Osteocyte (in vitro differentiated cells): ENCODE measurements at regions not wholly inside any gene's neighbourhood (a gene's known extent, or its start where the extent isn't known, plus 50 kb on each side); places are given as distances from the start of the nearest gene placed in this dataset.

Source experiments
- DNase-seq: peaks from one replicate; pipeline ENCODE4 v3.0.0; 2021; ENCODE audit warnings: mixed read lengths; ENCODE audit not compliant: unreplicated experiment; ENCODE audit errors: extremely low spot score
- H3K27ac Mint-ChIP-seq: one replicate; pipeline ENCODE4 v1.8.0; 2021; ENCODE audit warnings: mild to moderate bottlenecking, mixed read lengths; ENCODE audit not compliant: unreplicated experiment
- H3K27me3 Mint-ChIP-seq: one replicate; pipeline ENCODE4 v1.8.0; 2021; ENCODE audit warnings: mixed read lengths; ENCODE audit not compliant: unreplicated experiment
- H3K36me3 Mint-ChIP-seq: one replicate; pipeline ENCODE4 v1.8.0; 2021; ENCODE audit warnings: mixed read lengths; ENCODE audit not compliant: unreplicated experiment
- H3K4me1 Mint-ChIP-seq: one replicate; pipeline ENCODE4 v1.8.0; 2021; ENCODE audit warnings: mixed read lengths; ENCODE audit not compliant: unreplicated experiment
- H3K4me3 Mint-ChIP-seq: one replicate; pipeline ENCODE4 v1.8.0; 2021; ENCODE audit warnings: mild to moderate bottlenecking, moderate library complexity, mixed read lengths; ENCODE audit not compliant: unreplicated experiment
- H3K9me3 Mint-ChIP-seq: one replicate; pipeline ENCODE4 v1.8.0; 2021; ENCODE audit warnings: mixed read lengths; ENCODE audit not compliant: unreplicated experiment
- CTCF ChIP-seq: fragments of 200-600 bp; sonication (generic); IDR thresholded peaks from 2 replicates; pipeline ENCODE4 v1.5.0; 2021; ENCODE audit warnings: antibody characterized with exemption, mild to moderate bottlenecking, moderate library complexity

DNA sequence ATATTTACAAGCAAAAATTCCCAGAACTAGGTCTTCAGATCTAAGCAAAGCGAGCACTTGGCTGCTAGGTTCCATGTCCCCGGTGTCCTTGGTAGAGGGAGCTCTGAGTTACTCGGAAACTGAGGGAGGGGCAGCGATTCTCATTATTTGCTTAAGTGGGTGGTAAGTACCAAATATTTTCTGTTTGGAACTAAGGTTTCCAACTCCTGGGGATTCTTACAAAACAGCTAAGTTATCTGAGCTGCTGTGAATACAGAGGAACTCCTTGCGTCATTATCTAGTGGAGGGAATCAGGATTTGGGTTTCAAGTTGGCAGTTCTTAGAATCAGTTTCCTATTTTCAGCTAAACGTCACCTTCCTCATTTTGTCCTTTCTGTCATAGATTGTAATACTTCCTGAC is 76.8 kb upstream of the IKZF1 start:
- H3K36me3 Mint-ChIP-seq, result no peaks in the 10 kb centered on the region
- no peaks in the 10 kb centered on the region for H3K27me3 Mint-ChIP-seq
- no peak for DNase-seq
- no peak overlapping the region for H3K4me3 Mint-ChIP-seq
- H3K9me3 Mint-ChIP-seq, result peaks cover 9% of the 10 kb centered on the region
- H3K27ac Mint-ChIP-seq, result no peak overlapping the region
- TF ChIP-seq CTCF, result no peak
- H3K4me1 Mint-ChIP-seq, result no peaks in the 10 kb centered on the region

DNA sequence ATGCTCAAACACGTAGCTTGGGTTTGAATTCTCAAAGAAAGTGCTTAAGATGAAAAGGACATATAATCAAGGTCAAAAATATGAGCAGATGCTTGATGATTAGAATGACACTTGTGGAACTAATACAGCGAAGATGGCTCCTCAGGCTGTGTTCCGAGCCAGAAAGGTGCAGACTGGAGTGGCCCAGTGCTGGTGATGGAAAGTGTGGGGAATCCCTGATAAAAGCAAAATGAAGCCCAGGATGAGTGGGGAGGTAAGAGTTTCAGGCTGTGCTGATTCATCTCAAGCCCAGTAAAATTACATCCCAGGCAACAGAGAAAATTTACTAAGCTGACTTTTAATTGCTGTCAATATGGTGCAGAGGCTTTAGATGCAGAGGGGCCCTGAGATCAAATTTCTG is 77.8 kb upstream of the IKZF1 start:
- no peaks in the 10 kb centered on the region for H3K4me1 Mint-ChIP-seq
- no peak for TF ChIP-seq CTCF
- no peak overlapping the region for H3K27ac Mint-ChIP-seq
- H3K4me3 Mint-ChIP-seq, result no peak overlapping the region
- H3K36me3 Mint-ChIP-seq, result no peaks in the 10 kb centered on the region
- H3K9me3 Mint-ChIP-seq, result peaks cover 13% of the 10 kb centered on the region
- no peaks in the 10 kb centered on the region for H3K27me3 Mint-ChIP-seq
- no peak for DNase-seq

- H3K27ac Mint-ChIP-seq, result no peak overlapping the region
- TF ChIP-seq CTCF, result no peak
- H3K36me3 Mint-ChIP-seq, result no peaks in the 10 kb centered on the region
- H3K27me3 Mint-ChIP-seq, result no peaks in the 10 kb centered on the region
- no peak overlapping the region for H3K4me3 Mint-ChIP-seq
- H3K4me1 Mint-ChIP-seq, result no peaks in the 10 kb centered on the region
- peaks cover 17% of the 10 kb centered on the region for H3K9me3 Mint-ChIP-seq
- DNase-seq, result no peak
These were observed 78.4 kb upstream of the IKZF1 start for GRCh38 chr7:50226145-50226544.

GRCh38 chr7:50221433-50221832 is 83.1 kb upstream of the IKZF1 start:
- Mint-ChIP-seq H3K4me1 (no peaks in the 10 kb centered on the region), H3K4me3 (no peak overlapping the region), H3K27ac (no peak overlapping the region), H3K27me3 (no peaks in the 10 kb centered on the region), H3K36me3 (no peaks in the 10 kb centered on the region), H3K9me3 (peaks cover 18% of the 10 kb centered on the region)
- TF ChIP-seq CTCF, result no peak
- no peak for DNase-seq

- H3K4me3 Mint-ChIP-seq, result no peak overlapping the region
- no peak for TF ChIP-seq CTCF
- H3K27me3 Mint-ChIP-seq, result no peaks in the 10 kb centered on the region
- H3K36me3 Mint-ChIP-seq, result no peaks in the 10 kb centered on the region
- peaks cover 18% of the 10 kb centered on the region for H3K9me3 Mint-ChIP-seq
- no peaks in the 10 kb centered on the region for H3K4me1 Mint-ChIP-seq
- no peak for DNase-seq
- H3K27ac Mint-ChIP-seq, result no peak overlapping the region
These were observed 83.5 kb upstream of the IKZF1 start for GRCh38 chr7:50221028-50221427.
